GM19372 (cell line): ENCODE measurements at regions not wholly inside any gene's neighbourhood (a gene's known extent, or its start where the extent isn't known, plus 50 kb on each side); places are given as distances from the start of the nearest gene placed in this dataset.

Experiments used
- ATAC-seq: cut with Tn5 transposase; IDR thresholded peaks from one replicate; pipeline ENCODE4 v1.9.1; 2021; ENCODE audit warnings: mild to moderate bottlenecking, low read depth, moderate library complexity; ENCODE audit not compliant: unreplicated experiment

GRCh38 chr9:26744191-26744965, 148.2 kb downstream of the CAAP1 start:
- no peak for ATAC-seq

DNA sequence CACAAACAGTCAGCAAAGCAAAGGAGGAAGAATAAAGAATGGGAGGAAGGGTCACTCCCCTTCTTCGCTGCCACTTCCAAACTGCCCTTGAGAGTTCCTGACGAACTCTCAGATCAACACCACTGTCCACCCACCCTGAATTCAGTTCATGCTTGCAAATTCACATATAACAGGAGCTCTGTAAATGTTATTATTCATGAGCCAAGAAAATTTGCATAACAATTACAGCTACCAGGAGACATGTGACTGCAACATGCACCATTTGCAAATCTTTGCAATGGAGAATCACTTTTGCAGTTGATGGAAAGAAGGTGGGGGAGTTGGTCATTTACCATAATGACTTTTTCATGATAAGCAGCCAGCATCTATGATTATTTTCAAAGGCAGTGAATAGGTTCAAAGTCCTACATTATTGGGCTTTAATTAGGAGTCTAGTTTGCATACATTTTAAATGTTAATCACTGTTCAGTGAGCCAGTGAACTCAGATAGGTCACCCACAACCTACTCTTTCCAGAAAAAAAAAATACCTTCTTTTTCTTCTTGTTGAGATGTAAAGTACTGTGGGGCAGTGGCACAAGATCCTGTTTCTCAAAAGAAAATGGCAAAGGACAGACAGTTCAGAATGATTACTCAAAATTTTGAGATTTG, 149.7 kb downstream of the CAAP1 start:
- no peak for ATAC-seq

DNA sequence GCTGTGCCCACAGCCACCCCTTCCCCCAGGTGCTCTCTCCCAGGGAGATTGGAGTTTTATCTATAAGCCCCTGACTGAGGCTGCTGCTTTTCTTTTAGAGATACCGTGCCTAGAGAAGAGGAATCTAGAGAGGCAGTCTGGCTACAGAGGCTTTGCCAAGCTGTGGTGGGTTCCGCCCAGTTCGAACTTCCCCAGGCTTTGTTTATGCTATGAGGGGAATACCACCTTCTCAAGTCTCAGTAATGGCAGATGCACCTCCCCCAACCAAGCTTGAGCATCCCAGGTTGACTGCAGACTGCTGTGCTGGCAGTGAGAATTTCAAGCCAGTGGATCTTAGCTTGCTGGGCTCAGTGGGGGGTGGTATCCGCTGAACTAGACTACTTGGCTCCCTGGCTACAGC, 157.4 kb downstream of the CAAP1 start:
- no peak for ATAC-seq

DNA sequence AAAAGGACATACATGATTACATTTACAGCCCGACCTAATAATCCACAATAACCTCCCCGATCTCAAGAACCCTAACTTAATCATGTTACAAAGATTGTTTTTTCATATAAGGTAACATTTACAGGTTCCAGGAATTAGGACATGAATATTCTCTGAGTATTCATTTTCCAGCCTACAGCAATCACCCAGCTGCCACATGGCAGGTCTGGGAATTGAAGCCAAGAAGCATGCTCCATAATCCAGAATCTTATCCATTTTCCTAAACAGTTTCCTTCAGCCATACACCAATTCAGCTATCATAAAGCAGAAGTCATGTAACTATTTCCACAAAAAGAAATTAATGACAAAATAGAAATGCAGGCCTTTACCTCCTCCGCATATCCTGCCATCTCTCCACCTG, 163.4 kb downstream of the CAAP1 start:
- no peak for ATAC-seq

DNA sequence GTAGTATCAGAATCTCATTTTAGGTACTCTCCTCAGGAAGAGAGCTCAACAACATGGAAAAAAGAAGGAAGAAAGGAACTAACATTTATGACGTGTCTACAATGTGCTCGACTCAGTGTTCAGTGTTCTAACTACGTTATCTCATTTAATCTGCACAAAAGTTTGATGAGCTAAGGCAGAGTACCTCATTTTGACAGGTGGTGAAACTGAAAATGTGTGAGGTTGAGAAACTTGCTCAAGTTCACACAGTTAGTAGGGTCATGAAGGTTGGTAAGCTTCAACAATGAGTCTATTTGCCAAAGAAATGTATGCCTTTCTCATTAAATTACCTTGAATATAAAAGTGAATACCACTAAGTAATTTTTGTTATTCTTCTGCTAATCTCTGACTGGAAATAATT, 165.1 kb downstream of the CAAP1 start:
- peak; percentile 67 for ATAC-seq

DNA sequence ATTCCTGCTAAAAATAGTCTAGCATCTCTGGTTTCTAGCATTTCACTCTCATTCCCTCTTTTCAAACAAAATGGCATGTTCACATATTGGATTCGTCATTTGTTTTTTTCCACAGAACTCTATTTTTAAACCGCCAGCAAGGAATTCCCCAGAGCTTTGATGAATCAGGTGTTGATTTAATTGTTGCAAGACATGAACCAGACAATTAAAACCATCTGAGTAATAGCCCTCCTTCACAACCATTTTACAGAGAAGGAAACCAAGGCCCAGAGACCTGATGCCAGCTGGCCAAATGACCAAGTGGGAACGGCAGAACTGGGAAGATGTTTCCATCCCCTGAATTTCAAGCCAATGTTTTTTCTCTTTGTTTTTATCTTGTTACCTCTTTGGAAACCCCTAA, 167.0 kb downstream of the CAAP1 start:
- no peak for ATAC-seq

DNA sequence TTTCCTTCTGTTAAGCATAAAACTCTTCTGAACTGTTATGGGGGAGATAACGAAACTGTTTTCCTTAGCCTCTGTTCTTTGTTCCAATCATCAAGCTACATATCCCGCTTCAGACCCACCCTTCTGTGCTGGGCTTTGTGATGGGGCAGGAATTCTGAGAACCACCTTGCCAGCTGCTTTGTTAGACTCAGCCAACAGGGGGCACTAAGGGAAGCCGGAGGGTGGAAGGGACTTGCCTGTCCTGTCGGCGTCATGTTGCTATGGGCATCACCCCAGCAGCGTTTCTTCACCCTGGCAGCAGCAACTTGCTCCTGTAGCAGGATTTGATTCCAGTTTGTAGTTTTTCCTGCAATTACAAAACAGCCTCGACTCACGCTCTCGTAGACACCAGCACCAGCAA, 169.1 kb downstream of the CAAP1 start:
- ATAC-seq, result peak; percentile 55

GRCh38 chr9:26722755-26723154, 169.8 kb downstream of the CAAP1 start:
- no peak for ATAC-seq

GRCh38 chr9:26710008-26710407, 182.6 kb downstream of the CAAP1 start:
- ATAC-seq, result no peak

DNA sequence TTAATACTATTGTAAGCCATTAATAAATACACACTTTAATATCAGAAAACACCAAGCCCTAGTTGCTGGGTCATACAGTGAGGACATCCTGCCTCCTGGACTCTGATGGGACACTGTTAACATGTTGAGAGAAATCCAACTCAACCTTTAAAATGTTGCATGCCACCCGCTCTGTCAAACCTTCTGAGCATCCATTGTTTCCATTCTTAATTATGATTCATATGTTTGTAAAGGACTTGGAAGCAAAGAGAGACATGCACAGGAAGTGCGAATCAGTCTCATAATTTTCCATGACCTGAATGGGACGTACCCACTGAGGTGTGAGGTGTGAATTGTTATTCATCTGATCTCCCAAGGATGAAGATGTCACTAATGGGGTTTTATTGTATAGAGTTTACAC, 186.4 kb downstream of the CAAP1 start:
- ATAC-seq, result no peak

DNA sequence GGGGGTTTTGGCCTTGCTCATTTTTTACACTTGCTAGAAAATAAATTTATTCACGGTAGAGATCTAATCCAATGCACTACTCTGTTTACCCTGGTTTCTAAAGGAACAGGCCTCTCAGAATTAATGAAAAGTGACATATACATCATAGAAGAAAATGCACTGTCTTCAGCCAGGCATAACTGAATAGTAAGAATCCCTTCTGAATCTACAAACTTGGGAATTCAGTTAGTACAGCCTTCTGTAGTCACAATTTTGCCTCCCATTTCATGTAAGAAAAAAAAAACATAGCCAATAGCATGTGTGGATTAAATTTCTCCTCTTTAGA, 197.3 kb downstream of the CAAP1 start:
- ATAC-seq, result no peak

DNA sequence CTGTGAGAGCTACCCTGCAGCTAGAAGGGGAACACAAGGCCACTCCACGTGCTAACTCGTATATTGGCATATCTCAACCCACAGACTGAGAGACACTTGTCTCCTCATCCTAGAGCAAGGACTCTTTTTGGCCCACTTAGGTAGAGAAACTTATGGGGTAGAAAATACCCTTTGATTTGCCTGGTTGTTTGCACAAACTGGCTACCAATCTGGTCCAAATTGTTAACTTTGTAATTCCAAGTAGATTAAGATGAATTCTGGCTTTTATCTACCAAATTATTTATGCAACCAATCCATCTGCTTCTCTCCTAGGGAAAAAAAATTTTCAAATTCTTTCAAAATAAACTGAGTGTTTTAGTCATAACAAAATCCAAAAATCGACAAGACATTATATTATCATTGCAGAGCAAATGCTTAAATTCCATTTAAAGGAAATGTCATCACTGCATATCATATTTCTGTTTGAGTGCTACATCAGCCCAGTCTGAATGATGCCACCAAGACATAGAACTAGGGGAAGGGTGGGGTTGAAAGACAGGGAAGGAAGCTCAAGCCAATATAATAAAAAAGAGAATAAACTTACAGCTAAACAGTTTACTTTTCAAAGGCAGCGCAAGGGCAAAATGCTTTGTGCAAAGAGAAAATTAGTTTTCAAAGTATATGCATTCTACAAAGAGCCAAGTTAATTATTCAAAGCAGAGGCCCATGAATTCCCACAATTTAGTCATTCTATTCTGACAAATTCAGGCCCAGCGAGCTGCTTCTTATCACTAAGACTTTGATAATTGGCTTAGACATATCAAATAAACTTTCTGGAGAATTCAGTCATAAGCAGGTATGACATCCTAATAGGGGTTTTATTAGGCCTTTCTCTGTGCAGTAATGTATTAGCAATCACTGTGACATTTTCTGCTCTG, 198.0 kb downstream of the CAAP1 start:
- no peak for ATAC-seq

GRCh38 chr9:26689041-26689440, 203.6 kb downstream of the CAAP1 start:
- ATAC-seq, result no peak

GRCh38 chr9:26687421-26687820, 205.2 kb downstream of the CAAP1 start:
- no peak for ATAC-seq

- ATAC-seq, result no peak
These were observed 206.8 kb downstream of the CAAP1 start for GRCh38 chr9:26685818-26686217.

DNA sequence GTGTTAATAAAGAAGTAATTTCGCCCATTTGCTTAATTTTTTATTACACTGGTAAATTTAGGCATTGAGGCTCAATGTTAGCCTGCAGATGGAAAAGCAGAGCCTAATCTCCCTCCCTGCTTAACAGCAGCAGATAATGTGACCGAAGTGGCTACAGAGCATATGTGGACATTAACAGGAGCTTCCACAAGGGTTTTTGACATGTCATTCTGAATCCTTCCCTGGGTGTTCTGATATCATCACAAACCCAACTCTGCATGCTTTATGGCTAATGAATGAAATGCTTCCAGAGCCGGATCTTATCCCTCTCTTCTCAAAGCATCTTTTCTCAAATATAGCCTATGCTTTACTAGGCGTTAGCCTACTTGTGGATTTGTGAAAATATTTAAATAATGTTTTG, 208.6 kb downstream of the CAAP1 start:
- no peak for ATAC-seq

- no peak for ATAC-seq
These were observed 209.7 kb downstream of the CAAP1 start for GRCh38 chr9:26682796-26683496.

DNA sequence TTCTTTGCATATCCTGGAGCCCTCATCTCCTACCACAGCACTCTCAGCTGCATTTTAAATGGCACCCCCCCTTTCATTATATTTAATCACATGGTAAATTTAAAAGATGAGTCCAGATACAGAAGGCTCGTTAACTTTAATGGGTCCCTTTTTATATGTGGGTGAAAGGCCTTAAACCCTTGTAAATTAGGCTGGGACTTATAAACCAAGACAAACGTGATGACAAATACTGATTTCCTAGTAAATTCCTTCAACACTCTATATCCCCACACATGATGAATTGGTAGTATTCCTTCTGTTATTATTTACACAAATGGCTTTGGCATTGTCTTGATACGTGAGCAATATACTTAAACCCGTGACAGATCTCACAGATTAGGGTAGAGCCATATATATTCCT, 210.6 kb downstream of the CAAP1 start:
- ATAC-seq, result no peak

- ATAC-seq, result no peak
These were observed 214.5 kb downstream of the CAAP1 start for GRCh38 chr9:26677965-26678706.

- no peak for ATAC-seq
These were observed 217.6 kb downstream of the CAAP1 start for GRCh38 chr9:26675035-26675434.
